GM18951 (cell line): ENCODE measurements at regions not wholly inside any gene's neighbourhood (a gene's known extent, or its start where the extent isn't known, plus 50 kb on each side); places are given as distances from the start of the nearest gene placed in this dataset.

ENCODE experiments used
- POLR2A ChIP-seq: IDR thresholded peaks from 4 replicates; pipeline ENCODE4 v1.6.1; 2011; ENCODE audit warnings: mild to moderate bottlenecking; ENCODE audit not compliant: insufficient read length, insufficient read depth; ENCODE audit errors: extremely low read depth
- in situ Hi-C: fragments of 300-500 bp; cut with MboI; formaldehyde crosslinking; loops from one replicate; pipeline ENCODE4 v1.12.0; 2022; ENCODE audit warnings: low sequenced_read_pairs, mixed read lengths, inconsistent platforms; ENCODE audit not compliant: unreplicated experiment

- in situ Hi-C loops, result no loop called here
- TF ChIP-seq POLR2A, result no peak
Measured at GRCh38 chr20:24762791-24763350, 186.2 kb upstream of the CST7 start.

- in situ Hi-C loops, result no loop called here
- TF ChIP-seq POLR2A, result no peak
Measured at GRCh38 chr20:24763386-24764026, 185.6 kb upstream of the CST7 start.

GRCh38 chr20:24764027-24764793 lies 184.9 kb upstream of the CST7 start:
- TF ChIP-seq POLR2A, result no peak
- in situ Hi-C loops, result no loop called here

- in situ Hi-C loops, result no loop called here
- no peak for TF ChIP-seq POLR2A
Measured at GRCh38 chr20:24764794-24765202, 184.3 kb upstream of the CST7 start.

- TF ChIP-seq POLR2A, result no peak
- in situ Hi-C loops, result no loop called here
Measured at GRCh38 chr20:24765316-24766142, 183.5 kb upstream of the CST7 start.

GRCh38 chr20:24766143-24766527 lies 182.9 kb upstream of the CST7 start:
- in situ Hi-C loops, result no loop called here
- TF ChIP-seq POLR2A, result no peak

GRCh38 chr20:24766826-24767622 lies 182.0 kb upstream of the CST7 start:
- in situ Hi-C loops, result no loop called here
- TF ChIP-seq POLR2A, result no peak

GRCh38 chr20:24767623-24768100 lies 181.4 kb upstream of the CST7 start:
- in situ Hi-C loops, result no loop called here
- TF ChIP-seq POLR2A, result no peak

- no peak for TF ChIP-seq POLR2A
- in situ Hi-C loops, result no loop called here
Measured at GRCh38 chr20:24768201-24768636, 180.8 kb upstream of the CST7 start.

- in situ Hi-C loops, result no loop called here
- no peak for TF ChIP-seq POLR2A
Measured at GRCh38 chr20:24768713-24769601, 180.1 kb upstream of the CST7 start.

- no peak for TF ChIP-seq POLR2A
- in situ Hi-C loops, result no loop called here
Measured at GRCh38 chr20:24769878-24770627, 179.0 kb upstream of the CST7 start.
